OCI-M2 (cell line): ENCODE measurements at regions not wholly inside any gene's neighbourhood (a gene's known extent, or its start where the extent isn't known, plus 50 kb on each side); places are given as distances from the start of the nearest gene placed in this dataset.

ENCODE experiments used
- DNase-seq: peaks from one replicate; lab custom pipeline; 2025; ENCODE audit not compliant: unreplicated experiment; lab: John Stamatoyannopoulos, UW

GRCh38 chr4:55175779-55176231 is 50.4 kb upstream of the KDR start:
- no peak for DNase-seq

- DNase-seq: no peak
Measured at GRCh38 chr4:55176497-55176896, 51.1 kb upstream of the KDR start.

- no peak for DNase-seq
Measured at GRCh38 chr4:55177461-55177860, 52.1 kb upstream of the KDR start.

GRCh38 chr4:55178226-55179005 is 53.0 kb upstream of the KDR start:
- DNase-seq: no peak

GRCh38 chr4:55181010-55182005 is 55.9 kb upstream of the KDR start:
- peak; percentile 17 for DNase-seq

GRCh38 chr4:55183926-55184599 is 58.7 kb upstream of the KDR start:
- no peak for DNase-seq

GRCh38 chr4:55184600-55185523 is 59.5 kb upstream of the KDR start:
- no peak for DNase-seq

GRCh38 chr4:55186123-55186522 is 60.7 kb upstream of the KDR start:
- DNase-seq: no peak

GRCh38 chr4:55186700-55187099 is 61.3 kb upstream of the KDR start:
- DNase-seq: no peak

GRCh38 chr4:55214172-55214571 is 88.8 kb upstream of the KDR start:
- no peak for DNase-seq

GRCh38 chr4:55215087-55215486 is 89.7 kb upstream of the KDR start:
- no peak for DNase-seq

- no peak for DNase-seq
Measured at GRCh38 chr4:55216863-55217635, 91.7 kb upstream of the KDR start.

- DNase-seq: no peak
Measured at GRCh38 chr4:55218041-55218440, 92.6 kb upstream of the KDR start.

GRCh38 chr4:55237839-55238238 is 108.2 kb upstream of the SRD5A3 start:
- DNase-seq: no peak

- DNase-seq: no peak
Measured at GRCh38 chr4:55238407-55238806, 107.6 kb upstream of the SRD5A3 start.

GRCh38 chr4:55241461-55241860 is 104.6 kb upstream of the SRD5A3 start:
- DNase-seq: no peak

- no peak for DNase-seq
Measured at GRCh38 chr4:55242506-55242905, 103.5 kb upstream of the SRD5A3 start.

GRCh38 chr4:55247521-55247920 is 98.5 kb upstream of the SRD5A3 start:
- DNase-seq: no peak

GRCh38 chr4:55248756-55249155 is 97.3 kb upstream of the SRD5A3 start:
- DNase-seq: no peak

- no peak for DNase-seq
Measured at GRCh38 chr4:55249476-55249875, 96.6 kb upstream of the SRD5A3 start.
